H1 (cell line): ENCODE measurements at regions not wholly inside any gene's neighbourhood (a gene's known extent, or its start where the extent isn't known, plus 50 kb on each side); places are given as distances from the start of the nearest gene placed in this dataset.

Experiments
- ASH2L ChIP-seq: fragments of 200-600, 300-600 bp; sonication (generic); IDR thresholded peaks from one replicate; pipeline ENCODE4 v1.7.1; 2017; ENCODE audit warnings: low read length
- BCL11A ChIP-seq, 2 experiments: IDR thresholded peaks; one replicate each; pipeline ENCODE4 v1.6.1; 2011; ENCODE audit warnings: low read depth in 2 of 2, low read length in 2 of 2, mild to moderate bottlenecking in 2 of 2
- CBX8 ChIP-seq: fragments of 300-800, 300-1000 bp; sonication (generic); IDR thresholded peaks from 2 replicates; pipeline ENCODE4 v1.7.1; 2016; ENCODE audit warnings: low read depth, low read length, borderline replicate concordance
- FOSL1 ChIP-seq: IDR thresholded peaks from 2 replicates; pipeline ENCODE4 v1.6.1; 2011; ENCODE audit warnings: mild to moderate bottlenecking, low read depth, low read length, moderate library complexity; ENCODE audit not compliant: insufficient read depth
- NANOG ChIP-seq: IDR thresholded peaks from 2 replicates; pipeline ENCODE4 v1.6.1; 2011; ENCODE audit warnings: low read length, low read depth, mild to moderate bottlenecking, inconsistent platforms; ENCODE audit not compliant: insufficient read depth, poor library complexity, severe bottlenecking
- TCF12 ChIP-seq: IDR thresholded peaks from 2 replicates; pipeline ENCODE4 v1.6.1; 2011; ENCODE audit warnings: low read depth, mild to moderate bottlenecking, low read length

DNA sequence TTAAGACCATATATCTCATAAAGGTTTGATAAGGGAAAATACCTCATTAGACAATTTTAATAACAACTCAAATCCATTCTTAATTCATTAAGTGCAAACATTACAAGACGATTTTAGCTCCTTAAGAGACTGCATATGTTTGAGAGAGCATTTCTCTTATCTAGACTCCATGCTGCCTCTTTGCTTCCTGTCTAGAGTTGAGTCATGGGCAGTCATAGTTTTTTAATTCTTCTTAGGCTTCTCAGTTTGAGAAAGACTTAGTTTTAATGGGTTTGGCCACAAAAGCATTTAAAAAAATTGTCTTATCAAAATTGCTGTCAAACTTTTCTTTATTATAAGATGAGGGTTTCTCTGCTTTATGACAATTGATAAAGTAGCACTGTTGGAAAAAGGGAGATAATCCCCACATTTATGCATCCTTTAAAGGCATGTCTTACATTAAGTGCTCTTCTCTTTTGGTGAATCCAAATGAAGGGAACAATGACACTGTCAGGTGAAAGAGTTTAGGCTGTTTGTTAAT lies 713.4 kb downstream of the PCDH18 start (continued):
- TF ChIP-seq BCL11A (IDR thresholded peaks at IDR 0.05; ENCODE audit: low read depth in 2 of 2, low read length in 2 of 2) = no peak
- no peak for TF ChIP-seq CBX8
- no peak for TF ChIP-seq ASH2L
- no peak for TF ChIP-seq TCF12
- no peak for TF ChIP-seq NANOG
- no peak for TF ChIP-seq FOSL1
- TF ChIP-seq, all 59 proteins: peak for 0
